ENCODE measurements at regions not wholly inside any gene's neighbourhood (a gene's known extent, or its start where the extent isn't known, plus 50 kb on each side); places are given as distances from the start of the nearest gene placed in this dataset.

GRCh38 chr5:98104454-98105188 lies 668.8 kb upstream of the RGMB start:
- Histone ChIP-seq H3K27me3 (ENCODE audit: control insufficient read depth in 1 of 2, insufficient read depth in 2 of 2, low read length in 2 of 2) (no peaks in the 10 kb centered on the region), H3K27ac (ENCODE audit: low read depth in 1 of 2, low read length in 2 of 2) (no peak overlapping the region), H3K4me1 (ENCODE audit: insufficient read depth, low read length) (no peaks in the 10 kb centered on the region), H3K36me3 (ENCODE audit: insufficient read depth, low read length) (no peaks in the 10 kb centered on the region), H3K9me3 (ENCODE audit: control insufficient read depth in 1 of 2, insufficient read depth in 1 of 2, low read length in 2 of 2) (no peaks in the 10 kb centered on the region), H3K4me3 (ENCODE audit: low read length) (no peak overlapping the region)
- Mint-ChIP-seq H3K27ac (no peak overlapping the region), H3K4me3 (no peak overlapping the region), H3K9me3 (no peaks in the 10 kb centered on the region), H3K27me3 (no peaks in the 10 kb centered on the region), H3K4me1 (ENCODE audit: low read depth) (no peaks in the 10 kb centered on the region), H3K36me3 (ENCODE audit: low read depth) (no peaks in the 10 kb centered on the region)
- ChIA-PET POLR2A (no interaction called here), CTCF (no interaction called here)
- no peak for TF ChIP-seq CTCF (IDR thresholded peaks at IDR 0.05)
- intact Hi-C loops (cut with DNase I, micrococcal nuclease) = no loop called here
- no peak for ATAC-seq (ENCODE audit: poor library complexity)
- DNase-seq = no peak

- Mint-ChIP-seq H3K4me1 (ENCODE audit: low read depth) (no peaks in the 10 kb centered on the region), H3K36me3 (ENCODE audit: low read depth) (no peaks in the 10 kb centered on the region), H3K4me3 (no peak overlapping the region), H3K27ac (no peak overlapping the region), H3K9me3 (no peaks in the 10 kb centered on the region), H3K27me3 (no peaks in the 10 kb centered on the region)
- H3K4me1 ChIP-seq (ENCODE audit: insufficient read depth, low read length) = no peaks in the 10 kb centered on the region
- ChIA-PET POLR2A (no interaction called here), CTCF (interaction anchor here (1.5 kb wide), 1 partner anchor 23 kb away, joined by 3 read pairs; no protein-coding TSS in a partner anchor)
- H3K27me3 ChIP-seq (ENCODE audit: control insufficient read depth in 1 of 2, insufficient read depth in 2 of 2, low read length in 2 of 2) = no peaks in the 10 kb centered on the region
- H3K27ac ChIP-seq (ENCODE audit: low read depth in 1 of 2, low read length in 2 of 2) = no peak overlapping the region
- DNase-seq (no peak), ATAC-seq (ENCODE audit: poor library complexity) (no peak)
- no peak for TF ChIP-seq CTCF (IDR thresholded peaks at IDR 0.05)
- no peak overlapping the region for H3K4me3 ChIP-seq (ENCODE audit: low read length)
- no peaks in the 10 kb centered on the region for H3K9me3 ChIP-seq (ENCODE audit: control insufficient read depth in 1 of 2, insufficient read depth in 1 of 2, low read length in 2 of 2)
- H3K36me3 ChIP-seq (ENCODE audit: insufficient read depth, low read length) = no peaks in the 10 kb centered on the region
- intact Hi-C loops (cut with DNase I, micrococcal nuclease) = no loop called here
Measured at GRCh38 chr5:98105681-98106080, 667.8 kb upstream of the RGMB start.

DNA sequence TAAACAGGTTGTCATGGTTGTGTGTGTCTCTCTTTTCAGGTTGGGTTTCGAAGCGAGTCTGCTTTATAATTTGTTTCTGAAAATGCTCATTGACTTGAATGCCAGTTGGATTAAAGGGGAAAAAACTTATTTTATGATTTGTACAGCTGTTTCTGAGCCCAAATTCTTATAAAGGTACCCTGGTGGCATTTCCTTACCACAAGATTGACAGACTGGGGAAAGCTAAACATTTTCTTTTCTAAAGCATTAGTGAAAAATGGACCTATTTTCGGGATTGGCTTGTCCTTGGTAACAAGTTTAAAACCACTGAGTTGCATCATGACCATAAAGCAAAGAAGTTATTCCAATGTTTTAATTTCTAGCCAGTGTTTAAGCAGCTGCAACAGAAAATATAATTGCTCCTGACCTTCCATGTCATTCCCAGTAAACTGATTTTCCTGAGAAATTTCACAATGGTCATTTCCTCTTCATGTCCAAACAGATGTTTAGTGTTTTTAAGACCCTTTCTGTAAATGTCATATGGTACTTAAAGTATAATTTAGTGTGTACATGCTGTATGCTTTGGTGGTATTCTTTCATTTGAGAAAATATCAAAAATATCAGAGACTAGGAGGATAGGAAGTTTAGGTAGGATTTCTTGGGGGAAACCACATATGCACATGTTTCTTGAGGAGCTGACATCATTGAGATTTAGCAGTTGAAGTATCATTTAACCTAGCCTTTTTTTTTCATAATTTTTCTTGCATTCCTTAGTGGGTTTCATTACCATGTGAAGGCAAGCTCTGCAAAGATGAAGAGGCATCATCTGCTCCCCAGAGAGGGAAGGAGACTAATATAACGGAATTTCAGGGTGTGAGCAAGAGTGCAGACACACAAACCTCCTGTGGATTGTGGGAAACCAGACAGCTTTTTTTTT lies 667.1 kb upstream of the RGMB start:
- no peak for TF ChIP-seq CTCF (IDR thresholded peaks at IDR 0.05)

More for the DNA sequence above, 667.1 kb upstream of the RGMB start:
- H3K27me3 Mint-ChIP-seq = no peaks in the 10 kb centered on the region
- ChIA-PET CTCF (interaction anchor here (1.5 kb wide), 1 partner anchor 23 kb away, joined by 3 read pairs; no protein-coding TSS in a partner anchor), POLR2A (no interaction called here)
- intact Hi-C loops (cut with DNase I, micrococcal nuclease) = no loop called here
- no peaks in the 10 kb centered on the region for H3K36me3 Mint-ChIP-seq (ENCODE audit: low read depth)
- no peaks in the 10 kb centered on the region for H3K4me1 Mint-ChIP-seq (ENCODE audit: low read depth)
- H3K9me3 Mint-ChIP-seq = no peaks in the 10 kb centered on the region
- Histone ChIP-seq H3K27me3 (ENCODE audit: control insufficient read depth in 1 of 2, insufficient read depth in 2 of 2, low read length in 2 of 2) (no peaks in the 10 kb centered on the region), H3K4me3 (ENCODE audit: low read length) (no peak overlapping the region), H3K36me3 (ENCODE audit: insufficient read depth, low read length) (no peaks in the 10 kb centered on the region), H3K9me3 (ENCODE audit: control insufficient read depth in 1 of 2, insufficient read depth in 1 of 2, low read length in 2 of 2) (no peaks in the 10 kb centered on the region), H3K4me1 (ENCODE audit: insufficient read depth, low read length) (no peaks in the 10 kb centered on the region), H3K27ac (ENCODE audit: low read depth in 1 of 2, low read length in 2 of 2) (no peak overlapping the region)
- DNase-seq (no peak), ATAC-seq (ENCODE audit: poor library complexity) (no peak)
- no peak overlapping the region for H3K27ac Mint-ChIP-seq
- no peak overlapping the region for H3K4me3 Mint-ChIP-seq
